Mesenchymal stem cell (in vitro differentiated cells and primary cell): ENCODE measurements at regions not wholly inside any gene's neighbourhood (a gene's known extent, or its start where the extent isn't known, plus 50 kb on each side); places are given as distances from the start of the nearest gene placed in this dataset.

Source experiments
- DNase-seq: peaks from one replicate; pipeline ENCODE4 v3.0.0-alpha.2; 2013
- H2AFZ ChIP-seq: one replicate; pipeline ENCODE4 v1.6.1; 2013; ENCODE audit warnings: low read depth, mild to moderate bottlenecking, control low read depth, inconsistent platforms, low read length, moderate library complexity
- H2AK5ac ChIP-seq: 2 replicates; pipeline ENCODE4 v1.6.1; 2013; ENCODE audit warnings: low read length, moderate library complexity, mild to moderate bottlenecking, inconsistent platforms; ENCODE audit not compliant: severe bottlenecking
- H2BK120ac ChIP-seq: one replicate; pipeline ENCODE4 v1.6.1; 2013; ENCODE audit warnings: low read depth, mild to moderate bottlenecking, inconsistent platforms, low read length, moderate library complexity
- H2BK12ac ChIP-seq, 2 experiments: one replicate each; pipeline ENCODE4 v1.6.1; 2013; ENCODE audit warnings: inconsistent platforms in 2 of 2, low read length in 2 of 2, mild to moderate bottlenecking in 2 of 2, moderate library complexity in 2 of 2, control low read depth in 1 of 2
- H2BK15ac ChIP-seq: one replicate; pipeline ENCODE4 v1.6.1; 2013; ENCODE audit warnings: mild to moderate bottlenecking, low read depth, inconsistent platforms; ENCODE audit not compliant: poor library complexity, severe bottlenecking
- H2BK5ac ChIP-seq: 2 replicates; pipeline ENCODE4 v1.6.1; 2013; ENCODE audit warnings: low read depth, mild to moderate bottlenecking, low read length, control low read depth, inconsistent platforms; ENCODE audit not compliant: poor library complexity, severe bottlenecking
- H3K14ac ChIP-seq, 2 experiments: one replicate each; pipeline ENCODE4 v1.6.1; 2013; ENCODE audit warnings: inconsistent platforms in 2 of 2, low read length in 2 of 2, control low read depth in 1 of 2, mild to moderate bottlenecking in 1 of 2, moderate library complexity in 1 of 2
- H3K18ac ChIP-seq, 2 experiments: one replicate each; pipeline ENCODE4 v1.6.1; 2013; ENCODE audit warnings: inconsistent platforms in 2 of 2, low read length in 2 of 2, control low read depth in 1 of 2, low read depth in 1 of 2, mild to moderate bottlenecking in 1 of 2
- H3K23ac ChIP-seq, 2 experiments: one replicate each; pipeline ENCODE4 v1.6.1; 2013; ENCODE audit warnings: inconsistent platforms in 2 of 2, low read length in 2 of 2, mild to moderate bottlenecking in 2 of 2, moderate library complexity in 2 of 2, control low read depth in 1 of 2
- H3K27ac ChIP-seq: 2 replicates; pipeline ENCODE4 v1.5.1; 2013; ENCODE audit warnings: mild to moderate bottlenecking, moderate library complexity, low read length, control low read depth, inconsistent platforms; ENCODE audit not compliant: poor library complexity, severe bottlenecking
- H3K27me3 ChIP-seq, 2 experiments: 2 replicates each; pipeline versions ENCODE4 v1.6.1 to v1.7.0; 2013; ENCODE audit warnings: low read length in 2 of 2, mild to moderate bottlenecking in 2 of 2, moderate library complexity in 2 of 2, control low read depth in 1 of 2, inconsistent platforms in 1 of 2; ENCODE audit not compliant: control insufficient read depth in 1 of 2, insufficient read depth in 1 of 2
- H3K36me3 ChIP-seq, 2 experiments: 2 replicates each; pipeline versions ENCODE4 v1.6.1 to v1.7.0; 2013; ENCODE audit warnings: low read length in 2 of 2, control low read depth in 1 of 2, inconsistent platforms in 1 of 2, low read depth in 1 of 2, mild to moderate bottlenecking in 1 of 2; ENCODE audit not compliant: insufficient read depth in 2 of 2, control insufficient read depth in 1 of 2
- H3K4ac ChIP-seq, 2 experiments: one replicate each; pipeline ENCODE4 v1.6.1; 2013; ENCODE audit warnings: inconsistent platforms in 2 of 2, low read length in 2 of 2, mild to moderate bottlenecking in 2 of 2, moderate library complexity in 2 of 2, control low read depth in 1 of 2, low read depth in 1 of 2
- H3K4me1 ChIP-seq: 2 replicates; pipeline ENCODE4 v1.6.1; 2013; ENCODE audit warnings: low read depth, low read length, control low read depth; ENCODE audit not compliant: control insufficient read depth, insufficient read depth
- H3K4me2 ChIP-seq: 2 replicates; pipeline ENCODE4 v1.6.1; 2013; ENCODE audit warnings: low read length, mild to moderate bottlenecking, inconsistent platforms; ENCODE audit not compliant: poor library complexity, severe bottlenecking
- H3K4me3 ChIP-seq, 2 experiments: 2 replicates each; pipeline versions ENCODE4 v1.5.1 to v1.7.0; 2013; ENCODE audit warnings: low read length in 2 of 2, mild to moderate bottlenecking in 2 of 2, control low read depth in 1 of 2, low read depth in 1 of 2; ENCODE audit not compliant: insufficient read depth in 1 of 2
- H3K79me1 ChIP-seq: replicated peaks from 2 replicates; pipeline ENCODE4 v1.6.1; 2013; ENCODE audit warnings: mild to moderate bottlenecking, control low read depth, low read length, inconsistent platforms; ENCODE audit not compliant: poor library complexity, severe bottlenecking
- H3K9ac ChIP-seq: 2 replicates; pipeline ENCODE4 v1.7.0; 2013; ENCODE audit warnings: mild to moderate bottlenecking, low read length, moderate library complexity
- H3K9me3 ChIP-seq: 2 replicates; pipeline ENCODE4 v1.7.0; 2013; ENCODE audit warnings: mild to moderate bottlenecking, low read length; ENCODE audit not compliant: control insufficient read depth
- H4K8ac ChIP-seq: one replicate; pipeline ENCODE4 v1.6.1; 2013; ENCODE audit warnings: inconsistent platforms, mild to moderate bottlenecking, low read length, moderate library complexity
- H4K91ac ChIP-seq: one replicate; pipeline ENCODE4 v1.6.1; 2013; ENCODE audit warnings: mild to moderate bottlenecking, low read length, inconsistent platforms
- WGBS: methylation state at CpG from one replicate; pipeline ENCODE4 v1.1.7; 2013; ENCODE audit warnings: mixed read lengths; 5-methylcytosine and 5-hydroxymethylcytosine counted together

- Histone ChIP-seq H3K4me3 (no peak overlapping the region), H2BK12ac (no peak overlapping the region), H3K4ac (no peak overlapping the region), H3K14ac (no peak overlapping the region), H3K18ac (no peak overlapping the region), H3K9me3 (peaks cover 42% of the 10 kb centered on the region), H2AK5ac (no peak overlapping the region), H3K36me3 (no peaks in the 10 kb centered on the region), H3K4me2 (no peak overlapping the region), H3K27me3 (no peaks in the 10 kb centered on the region), H2BK120ac (no peak overlapping the region), H3K79me1 (no peaks in the 10 kb centered on the region), H4K91ac (no peak overlapping the region), H3K4me1 (peaks cover 1% of the 10 kb centered on the region), H2BK15ac (no peak overlapping the region), H4K8ac (no peak overlapping the region), H3K23ac (no peak overlapping the region), H3K9ac (no peak overlapping the region), H3K27ac (no peak overlapping the region), H2AFZ (no peak overlapping the region), H2BK5ac (no peak overlapping the region)
- no peak for DNase-seq
- WGBS: 100% methylated on average over 1 of the region's 1 CpG
Observed at GRCh38 chr4:66016240-66016639, 346.0 kb upstream of the EPHA5 start.

GRCh38 chr4:66014146-66014765 is 344.0 kb upstream of the EPHA5 start:
- Histone ChIP-seq H4K91ac (no peak overlapping the region), H2AK5ac (no peak overlapping the region), H3K9ac (no peak overlapping the region), H3K4me2 (no peak overlapping the region), H3K18ac (no peak overlapping the region), H2BK120ac (no peak overlapping the region), H3K4ac (no peak overlapping the region), H2BK5ac (no peak overlapping the region), H3K36me3 (no peaks in the 10 kb centered on the region), H3K79me1 (no peaks in the 10 kb centered on the region), H3K23ac (no peak overlapping the region), H2AFZ (no peak overlapping the region), H2BK15ac (no peak overlapping the region), H3K9me3 (peaks cover 39% of the 10 kb centered on the region), H3K14ac (no peak overlapping the region), H3K4me3 (no peak overlapping the region), H3K4me1 (peaks cover 1% of the 10 kb centered on the region), H3K27me3 (no peaks in the 10 kb centered on the region), H2BK12ac (no peak overlapping the region), H3K27ac (no peak overlapping the region), H4K8ac (no peak overlapping the region)
- 50% methylated on average over 2 of the region's 3 CpGs for WGBS
- no peak for DNase-seq

GRCh38 chr4:66000510-66001117 is 330.3 kb upstream of the EPHA5 start:
- no peak overlapping the region for H2BK120ac ChIP-seq
- no peak overlapping the region for H3K18ac ChIP-seq
- no peak overlapping the region for H2BK15ac ChIP-seq
- no peaks in the 10 kb centered on the region for H3K36me3 ChIP-seq
- no peak overlapping the region for H3K4me3 ChIP-seq
- H2BK12ac ChIP-seq: no peak overlapping the region
- no peak overlapping the region for H4K91ac ChIP-seq
- no peak overlapping the region for H2BK5ac ChIP-seq
- H3K23ac ChIP-seq: no peak overlapping the region
- H2AK5ac ChIP-seq: no peak overlapping the region
- no peak overlapping the region for H3K4me2 ChIP-seq
- no peak overlapping the region for H3K14ac ChIP-seq
- no peak overlapping the region for H3K4ac ChIP-seq
- no peaks in the 10 kb centered on the region for H3K27me3 ChIP-seq
- no peak for DNase-seq
- no peak overlapping the region for H3K27ac ChIP-seq
- no peak overlapping the region for H2AFZ ChIP-seq
- no peaks in the 10 kb centered on the region for H3K79me1 ChIP-seq
- H3K9me3 ChIP-seq: peaks cover 9% of the 10 kb centered on the region
- H3K4me1 ChIP-seq: no peaks in the 10 kb centered on the region
- H3K9ac ChIP-seq: no peak overlapping the region
- no peak overlapping the region for H4K8ac ChIP-seq
- WGBS: no CpG with 5 or more reads among the region's 1 CpG

DNA sequence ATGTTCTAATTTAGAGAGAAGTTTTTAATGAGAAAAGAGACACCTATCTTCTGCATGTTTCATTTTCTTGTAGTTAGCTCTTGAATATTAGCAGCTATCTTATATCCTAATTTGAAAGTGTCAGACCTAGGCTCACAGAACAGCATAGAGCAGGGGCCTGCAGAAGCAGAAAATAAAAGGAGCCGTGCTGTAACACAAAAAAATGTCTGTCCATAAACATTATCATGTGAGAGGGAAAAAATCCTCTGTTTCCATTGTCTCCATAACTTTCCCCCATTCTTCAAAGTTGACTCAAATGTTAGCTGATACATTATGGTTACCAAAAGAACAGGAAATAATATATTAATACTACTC is 329.2 kb upstream of the EPHA5 start:
- WGBS: 85% methylated on average over 1 of the region's 1 CpG
- H2BK120ac ChIP-seq: no peak overlapping the region
- H3K27me3 ChIP-seq: no peaks in the 10 kb centered on the region
- H3K23ac ChIP-seq: no peak overlapping the region
- no peak overlapping the region for H3K4me2 ChIP-seq
- no peak overlapping the region for H2BK15ac ChIP-seq
- no peak overlapping the region for H2AFZ ChIP-seq
- peaks cover 9% of the 10 kb centered on the region for H3K9me3 ChIP-seq
- H2BK12ac ChIP-seq: no peak overlapping the region
- no peak overlapping the region for H4K8ac ChIP-seq
- no peak overlapping the region for H3K27ac ChIP-seq
- DNase-seq: no peak
- H3K4me1 ChIP-seq: no peaks in the 10 kb centered on the region
- H3K14ac ChIP-seq: no peak overlapping the region
- no peak overlapping the region for H3K4ac ChIP-seq
- no peaks in the 10 kb centered on the region for H3K79me1 ChIP-seq
- H3K9ac ChIP-seq: no peak overlapping the region
- no peak overlapping the region for H2AK5ac ChIP-seq
- H2BK5ac ChIP-seq: no peak overlapping the region
- no peak overlapping the region for H3K4me3 ChIP-seq
- H4K91ac ChIP-seq: no peak overlapping the region
- no peak overlapping the region for H3K18ac ChIP-seq
- H3K36me3 ChIP-seq: no peaks in the 10 kb centered on the region
